ENCODE measurements at regions not wholly inside any gene's neighbourhood (a gene's known extent, or its start where the extent isn't known, plus 50 kb on each side); places are given as distances from the start of the nearest gene placed in this dataset.

DNA sequence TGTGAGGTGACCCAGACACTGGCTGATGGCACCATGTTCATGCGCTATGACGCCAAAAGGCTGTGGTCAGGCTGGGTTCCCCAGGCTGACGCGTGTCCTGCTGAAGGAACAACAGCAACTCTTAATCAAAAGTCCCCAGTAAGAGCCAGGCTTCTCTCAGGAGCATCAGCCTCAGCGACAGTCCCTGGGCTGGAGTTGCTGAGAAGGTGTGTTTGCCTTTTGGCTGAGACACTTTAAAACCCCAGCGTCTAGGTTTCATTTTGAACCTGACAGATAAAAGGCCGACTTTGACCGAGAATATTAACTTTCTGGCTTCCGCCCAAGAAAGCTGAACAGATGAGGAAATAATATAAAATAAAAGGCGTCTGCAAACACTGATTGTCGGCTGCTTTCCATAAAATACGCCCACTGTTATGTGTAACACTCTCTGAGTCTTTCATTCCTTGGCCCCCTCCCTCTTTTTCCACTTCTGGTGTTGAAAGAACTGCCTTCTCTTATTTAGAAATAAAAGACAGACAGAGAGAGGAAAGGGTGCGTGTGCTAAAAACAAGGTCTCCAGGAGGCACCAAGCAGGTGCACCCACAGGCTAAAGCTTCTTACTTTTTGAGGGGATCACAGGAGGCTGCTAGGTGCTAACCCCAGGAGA, 373.6 kb downstream of the MID1IP1 start:
- no peak overlapping the region for H2BK5ac ChIP-seq (ENCODE audit: insufficient read length, low read length)
- no peaks in the 10 kb centered on the region; the same call in 1 of the 2 replicates for H3K4me1 ChIP-seq (ENCODE audit: insufficient read depth, low read length)
- no peaks in the 10 kb centered on the region for H3K79me1 ChIP-seq (ENCODE audit: insufficient read depth, low read depth, low read length, poor library complexity, severe bottlenecking)
- H3K4me2 ChIP-seq (ENCODE audit: insufficient read depth, insufficient read length, low read length): no peak overlapping the region
- Mint-ChIP-seq H3K27ac (no peak overlapping the region; a peak in 1 of 7 replicates), H3K36me3 (ENCODE audit: insufficient read depth in 1 of 3, low read depth in 3 of 3) (peaks cover 0 to 4% (median 0%) of the 10 kb centered on the region in 3 experiments; a peak in 2 of 7 replicates), H3K4me3 (no peak overlapping the region), H3K27me3 (ENCODE audit: low read depth) (no peaks in the 10 kb centered on the region), H3K9me3 (peaks cover 54% of the 10 kb centered on the region in 2 experiments), H3K4me1 (peaks cover 8% of the 10 kb centered on the region in 2 experiments; a peak in 3 of 4 replicates)
- WGBS (ENCODE audit: extremely low coverage, insufficient read length, low lambda C conversion rate): no CpG with 5 or more reads among the region's 13 CpGs
- H3K27me3 ChIP-seq (ENCODE audit: insufficient read depth, low read length): no peaks in the 10 kb centered on the region
- no peak overlapping the region for H2AK5ac ChIP-seq (ENCODE audit: insufficient read length, low read length)
- DNase-seq: no peak
- peaks cover 1% of the 10 kb centered on the region for H3K9me3 ChIP-seq (ENCODE audit: control insufficient read depth, low read depth, low read length)
- no peak overlapping the region for H3K27ac ChIP-seq (ENCODE audit: insufficient read length, low read depth, low read length)
- H3K56ac ChIP-seq (ENCODE audit: insufficient read length, low read depth, low read length): no peak overlapping the region
- no peaks in the 10 kb centered on the region for H3K79me2 ChIP-seq (ENCODE audit: insufficient read depth, low read length)
- H2AFZ ChIP-seq (ENCODE audit: low read length): no peak overlapping the region
- no peak overlapping the region for H4K8ac ChIP-seq (replicated peaks; ENCODE audit: insufficient read length, low read depth, low read length)
- TF ChIP-seq, protein P1, sequence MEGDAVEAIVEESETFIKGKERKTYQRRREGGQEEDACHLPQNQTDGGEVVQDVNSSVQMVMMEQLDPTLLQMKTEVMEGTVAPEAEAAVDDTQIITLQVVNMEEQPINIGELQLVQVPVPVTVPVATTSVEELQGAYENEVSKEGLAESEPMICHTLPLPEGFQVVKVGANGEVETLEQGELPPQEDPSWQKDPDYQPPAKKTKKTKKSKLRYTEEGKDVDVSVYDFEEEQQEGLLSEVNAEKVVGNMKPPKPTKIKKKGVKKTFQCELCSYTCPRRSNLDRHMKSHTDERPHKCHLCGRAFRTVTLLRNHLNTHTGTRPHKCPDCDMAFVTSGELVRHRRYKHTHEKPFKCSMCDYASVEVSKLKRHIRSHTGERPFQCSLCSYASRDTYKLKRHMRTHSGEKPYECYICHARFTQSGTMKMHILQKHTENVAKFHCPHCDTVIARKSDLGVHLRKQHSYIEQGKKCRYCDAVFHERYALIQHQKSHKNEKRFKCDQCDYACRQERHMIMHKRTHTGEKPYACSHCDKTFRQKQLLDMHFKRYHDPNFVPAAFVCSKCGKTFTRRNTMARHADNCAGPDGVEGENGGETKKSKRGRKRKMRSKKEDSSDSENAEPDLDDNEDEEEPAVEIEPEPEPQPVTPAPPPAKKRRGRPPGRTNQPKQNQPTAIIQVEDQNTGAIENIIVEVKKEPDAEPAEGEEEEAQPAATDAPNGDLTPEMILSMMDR (conservative IDR thresholded peaks at IDR 0.05): no peak
- no peaks in the 10 kb centered on the region for H3K23me2 ChIP-seq (ENCODE audit: insufficient read length, low read depth, low read length, poor library complexity, severe bottlenecking)
- H4K91ac ChIP-seq (ENCODE audit: insufficient read length, low read depth, low read length): no peak overlapping the region
- no peak overlapping the region for H3K18ac ChIP-seq (ENCODE audit: insufficient read length, low read depth, low read length)
- no peak overlapping the region for H4K5ac ChIP-seq (ENCODE audit: insufficient read length, low read depth, low read length)
- no peak overlapping the region for H3K9ac ChIP-seq (ENCODE audit: extremely low read depth, insufficient read length, low read length)
- no peaks in the 10 kb centered on the region for H4K20me1 ChIP-seq (ENCODE audit: control insufficient read depth, insufficient read depth, insufficient read length)
- H3K14ac ChIP-seq (ENCODE audit: insufficient read depth, low read length): no peak overlapping the region
- no peak overlapping the region for H3K23ac ChIP-seq (ENCODE audit: insufficient read length, low read depth, low read length)
- H2BK120ac ChIP-seq (ENCODE audit: low read depth, low read length, poor library complexity, severe bottlenecking): no peak overlapping the region
- no peak overlapping the region for H2BK15ac ChIP-seq (ENCODE audit: low read depth, low read length)
- no peak overlapping the region for H2BK12ac ChIP-seq (ENCODE audit: insufficient read length, low read depth, low read length)
- H3T11ph ChIP-seq (ENCODE audit: low read length): no peak overlapping the region
- no peak overlapping the region for H3K4ac ChIP-seq (ENCODE audit: low read depth, low read length)
- H2BK20ac ChIP-seq (ENCODE audit: low read depth, low read length, poor library complexity, severe bottlenecking): no peak overlapping the region

All from H9 (cell line).